GM12891 (cell line): ENCODE measurements at regions not wholly inside any gene's neighbourhood (a gene's known extent, or its start where the extent isn't known, plus 50 kb on each side); places are given as distances from the start of the nearest gene placed in this dataset.
"Not testable (repeated sequence)": the region's sequence is repeated elsewhere in the genome, so short reads cannot be mapped to it uniquely, and the experiment has no call there.

Source experiments
- DNase-seq: peaks from one replicate; pipeline ENCODE4 v3.0.0; 2011; ENCODE audit warnings: low spot score; ENCODE audit not compliant: insufficient read length
- FAIRE-seq: peaks from 2 replicates; lab custom pipeline; 2011; peaks lifted over from hg19 to GRCh38; lab: Jason Lieb, UNC
- PAX5 ChIP-seq: IDR thresholded peaks from 2 replicates; pipeline ENCODE4 v1.6.1; 2011; ENCODE audit warnings: low read length, moderate library complexity, mild to moderate bottlenecking; ENCODE audit not compliant: insufficient read depth, severe bottlenecking
- POLR2A ChIP-seq: IDR thresholded peaks from 2 replicates; pipeline ENCODE4 v1.6.1; 2011; ENCODE audit warnings: low read depth, low read length, control low read depth
- POLR2AphosphoS5 ChIP-seq: IDR thresholded peaks from 2 replicates; pipeline ENCODE4 v1.6.1; 2011; ENCODE audit warnings: low read depth, low read length, control low read depth
- POU2F2 ChIP-seq: IDR thresholded peaks from 2 replicates; pipeline ENCODE4 v1.6.1; 2011; ENCODE audit warnings: low read depth, mild to moderate bottlenecking, control low read depth, low read length, moderate library complexity
- SPI1 ChIP-seq: IDR thresholded peaks from 2 replicates; pipeline ENCODE4 v1.6.1; 2011; ENCODE audit warnings: low read depth, low read length, control low read depth
- TAF1 ChIP-seq: IDR thresholded peaks from 2 replicates; pipeline ENCODE4 v1.6.1; 2011; ENCODE audit warnings: low read depth, low read length, control low read depth

- FAIRE-seq (no peak), DNase-seq (no peak)
- no peak for TF ChIP-seq POU2F2
- no peak for TF ChIP-seq POLR2AphosphoS5
- no peak for TF ChIP-seq PAX5
- TF ChIP-seq POLR2A, result no peak
- TF ChIP-seq TAF1, result no peak
- TF ChIP-seq SPI1, result no peak
Measured at GRCh38 chr21:35288238-35288637, 239.1 kb upstream of the RUNX1 start.

GRCh38 chr21:35284199-35284598, 235.1 kb upstream of the RUNX1 start:
- FAIRE-seq (no peak), DNase-seq (no peak)
- TF ChIP-seq POLR2AphosphoS5 (no peak), TAF1 (no peak), PAX5 (no peak), SPI1 (no peak), POU2F2 (no peak), POLR2A (no peak)

- no peak for DNase-seq
- no peak for FAIRE-seq
- TF ChIP-seq PAX5, result no peak
- TF ChIP-seq TAF1, result no peak
Measured at GRCh38 chr21:35282944-35283343, 233.8 kb upstream of the RUNX1 start.

- TF ChIP-seq POLR2AphosphoS5, result no peak
- no peak for TF ChIP-seq TAF1
- no peak for TF ChIP-seq SPI1
- no peak for TF ChIP-seq POLR2A
- no peak for TF ChIP-seq POU2F2
- no peak for TF ChIP-seq PAX5
- no peak for FAIRE-seq
- no peak for DNase-seq
Measured at GRCh38 chr21:35281956-35282355, 232.9 kb upstream of the RUNX1 start.

- DNase-seq, result no peak
- TF ChIP-seq TAF1 (no peak), SPI1 (no peak), POLR2AphosphoS5 (no peak)
- FAIRE-seq, result no peak
Measured at GRCh38 chr21:35280231-35280630, 231.1 kb upstream of the RUNX1 start.

- FAIRE-seq (no peak), DNase-seq (no peak)
- TF ChIP-seq POLR2A, result no peak
- no peak for TF ChIP-seq PAX5
- no peak for TF ChIP-seq TAF1
Measured at GRCh38 chr21:35275776-35276175, 226.7 kb upstream of the RUNX1 start.

GRCh38 chr21:35274923-35275322, 225.8 kb upstream of the RUNX1 start:
- no peak for DNase-seq
- FAIRE-seq, result no peak
- no peak for TF ChIP-seq POLR2A
- no peak for TF ChIP-seq PAX5
- no peak for TF ChIP-seq TAF1
- TF ChIP-seq POU2F2, result no peak
- no peak for TF ChIP-seq SPI1
- TF ChIP-seq POLR2AphosphoS5, result no peak

- TF ChIP-seq POLR2A (no peak), POU2F2 (no peak), TAF1 (no peak), PAX5 (no peak), SPI1 (no peak), POLR2AphosphoS5 (no peak)
- no peak for FAIRE-seq
- DNase-seq, result no peak
Measured at GRCh38 chr21:35274090-35274489, 225.0 kb upstream of the RUNX1 start.

GRCh38 chr21:35273333-35273732, 224.2 kb upstream of the RUNX1 start:
- TF ChIP-seq POU2F2 (no peak), TAF1 (no peak), POLR2AphosphoS5 (no peak), SPI1 (no peak), PAX5 (no peak), POLR2A (no peak)
- FAIRE-seq (no peak), DNase-seq (no peak)

- not testable (repeated sequence) for DNase-seq, FAIRE-seq
Measured at GRCh38 chr21:35271344-35272118, 222.4 kb upstream of the RUNX1 start.

- DNase-seq (no peak), FAIRE-seq (no peak)
- TF ChIP-seq POU2F2, result no peak
Measured at GRCh38 chr21:35268817-35269216, 219.7 kb upstream of the RUNX1 start.
